GM12873 (cell line): ENCODE measurements at regions not wholly inside any gene's neighbourhood (a gene's known extent, or its start where the extent isn't known, plus 50 kb on each side); places are given as distances from the start of the nearest gene placed in this dataset.

Source experiments
- CTCF ChIP-seq: IDR thresholded peaks from 2 replicates; pipeline ENCODE4 v1.5.1; 2012; ENCODE audit warnings: low read depth, mild to moderate bottlenecking, moderate library complexity, low read length, control low read depth; ENCODE audit not compliant: insufficient read depth; ENCODE audit errors: missing control alignments

- no peak for TF ChIP-seq CTCF
Observed at GRCh38 chr21:41100826-41101550, 67.0 kb upstream of the BACE2 start.

GRCh38 chr21:41102281-41102680 is 65.7 kb upstream of the BACE2 start:
- no peak for TF ChIP-seq CTCF

DNA sequence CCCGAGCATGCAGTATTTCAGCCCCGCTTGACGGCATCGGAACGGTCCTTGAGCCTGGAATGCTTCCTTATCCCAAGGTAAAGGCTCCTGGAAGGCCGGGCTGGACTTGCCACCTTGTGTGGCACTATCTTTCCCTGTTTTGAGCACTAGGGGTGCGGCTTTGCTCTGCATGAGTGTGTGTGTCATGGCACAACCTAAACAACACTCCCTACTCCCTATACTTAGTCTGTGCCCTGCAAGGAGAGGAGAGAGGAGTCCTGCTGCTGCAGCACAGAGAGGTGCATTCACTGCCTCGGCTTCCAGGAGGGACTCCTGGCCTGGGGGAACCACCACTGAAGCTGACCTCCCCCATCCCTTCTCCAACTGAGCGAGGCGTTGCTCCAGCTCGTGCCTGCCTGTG is 60.4 kb upstream of the BACE2 start:
- no peak for TF ChIP-seq CTCF

GRCh38 chr21:41108668-41109585 is 59.0 kb upstream of the BACE2 start:
- TF ChIP-seq CTCF: no peak

- no peak for TF ChIP-seq CTCF
Observed at GRCh38 chr21:41110161-41110560, 57.8 kb upstream of the BACE2 start.

- TF ChIP-seq CTCF: no peak
Observed at GRCh38 chr21:41110664-41111063, 57.3 kb upstream of the BACE2 start.

GRCh38 chr21:41111681-41112080 is 56.3 kb upstream of the BACE2 start:
- no peak for TF ChIP-seq CTCF
